Lower leg skin (tissue), 4 donors: ENCODE measurements at regions not wholly inside any gene's neighbourhood (a gene's known extent, or its start where the extent isn't known, plus 50 kb on each side); places are given as distances from the start of the nearest gene placed in this dataset.

Experiments used
- DNase-seq, 2 donors: peaks; one replicate each; pipeline ENCODE4 v3.0.0-alpha.2; 2019; ENCODE audit warnings: low spot score in 2 of 2
- H3K4me3 ChIP-seq: fragments of 200-600 bp; sonication (generic); 2 replicates; pipeline ENCODE4 v1.5.1; 2017; ENCODE audit warnings: mild to moderate bottlenecking, low read depth; ENCODE audit not compliant: poor library complexity, severe bottlenecking
- CTCF ChIP-seq, 3 donors: fragments of 450-650 bp; IDR thresholded peaks; one replicate each; pipeline ENCODE4 v1.5.1; 2016; ENCODE audit warnings: antibody characterized with exemption in 3 of 3, mild to moderate bottlenecking in 3 of 3, moderate library complexity in 2 of 3
- POLR2A ChIP-seq, 2 donors: fragments of 450-650 bp; IDR thresholded peaks; one replicate each; pipeline ENCODE4 v1.6.1; 2016 to 2017; ENCODE audit warnings: antibody characterized with exemption in 2 of 2, mild to moderate bottlenecking in 1 of 2, moderate library complexity in 1 of 2
- WGBS, 2 donors: methylation state at CpG; one replicate each; pipeline ENCODE4 v1.1.5; 2018; 5-methylcytosine and 5-hydroxymethylcytosine counted together
- intact Hi-C: fragments of 100-400 bp; cut with DNase I; formaldehyde crosslinking; loops from one replicate; pipeline ENCODE4 v1.15.0; 2023; ENCODE audit warnings: low total_unique reads

GRCh38 chr4:133355633-133356032, 206.5 kb downstream of the PCDH10 start:
- 85 to 93% methylated on average over 3 of the region's 3 CpGs for WGBS, 2 donors
- H3K4me3 ChIP-seq: no peak overlapping the region
- DNase-seq: no peak
- intact Hi-C loops: no loop called here
- TF ChIP-seq CTCF (IDR thresholded peaks at IDR 0.05) (no peak), POLR2A (IDR thresholded peaks at IDR 0.05) (no peak)

- no peak for DNase-seq
- TF ChIP-seq POLR2A (IDR thresholded peaks at IDR 0.05) (no peak), CTCF (IDR thresholded peaks at IDR 0.05) (no peak)
- intact Hi-C loops: no loop called here
- H3K4me3 ChIP-seq: no peak overlapping the region
- WGBS, 2 donors: 58 to 73% methylated on average over 1 of the region's 1 CpG
These were observed 198.3 kb downstream of the PCDH10 start for GRCh38 chr4:133347409-133347808.

GRCh38 chr4:133324491-133324890, 175.4 kb downstream of the PCDH10 start:
- no peak overlapping the region for H3K4me3 ChIP-seq
- no peak for TF ChIP-seq POLR2A (IDR thresholded peaks at IDR 0.05)
- DNase-seq: no peak
- intact Hi-C loops: no loop called here
- 75 to 83% methylated on average over 1 of the region's 1 CpG for WGBS, 2 donors

- WGBS, 2 donors: 82 to 89% methylated on average over 3 of the region's 3 CpGs
- intact Hi-C loops: no loop called here
- DNase-seq: no peak
- TF ChIP-seq POLR2A (IDR thresholded peaks at IDR 0.05): no peak
- TF ChIP-seq CTCF (IDR thresholded peaks at IDR 0.05): no peak
- no peak overlapping the region for H3K4me3 ChIP-seq
These were observed 174.6 kb downstream of the PCDH10 start for GRCh38 chr4:133323670-133324069.

GRCh38 chr4:133320576-133321170, 171.6 kb downstream of the PCDH10 start:
- WGBS, 2 donors: 6 to 8% methylated on average over 2 of the region's 2 CpGs
- no peak for DNase-seq
- H3K4me3 ChIP-seq: no peak overlapping the region
- no peak for TF ChIP-seq POLR2A (IDR thresholded peaks at IDR 0.05)
- no peak for TF ChIP-seq CTCF (IDR thresholded peaks at IDR 0.05)
- intact Hi-C loops: no loop called here

GRCh38 chr4:133316909-133317308, 167.8 kb downstream of the PCDH10 start:
- 40 to 45% methylated on average over 5 of the region's 5 CpGs for WGBS, 2 donors
- H3K4me3 ChIP-seq: no peak overlapping the region
- no peak for DNase-seq
- no peak for TF ChIP-seq POLR2A (IDR thresholded peaks at IDR 0.05)
- no peak for TF ChIP-seq CTCF (IDR thresholded peaks at IDR 0.05)
- intact Hi-C loops: no loop called here
